GM12878 (cell line): ENCODE measurements at regions not wholly inside any gene's neighbourhood (a gene's known extent, or its start where the extent isn't known, plus 50 kb on each side); places are given as distances from the start of the nearest gene placed in this dataset.

Source experiments
- ATAC-seq: fragments of 200-7000 bp; cut with Tn5 transposase; 3 replicates; pipeline ENCODE4 v1.9.1; 2020; ENCODE audit warnings: mild to moderate bottlenecking, moderate library complexity
- BruUV-seq: library from RNA; stranded (reverse); fragments of 400-500 nt; replicated peaks from 2 replicates; lab custom pipeline; 2021; lab: Mats Ljungman, UMichigan
- CTCF ChIA-PET: fragments of 300-600 bp; sonication (Branson Sonifier 250); formaldehyde crosslinking; extraction: SDS; loops from one replicate; lab custom pipeline; 2021; ENCODE audit warnings: inconsistent platforms; lab: Yijun Ruan, JAX
- POLR2A ChIA-PET: fragments of 350-600 bp; formaldehyde crosslinking; extraction: SDS; loops from one replicate; lab custom pipeline; 2021; ENCODE audit warnings: inconsistent platforms; lab: Charles Lee
- RAD21 ChIA-PET: fragments of 300-600 bp; sonication (Branson Sonifier 250); formaldehyde crosslinking; loops from one replicate; lab custom pipeline; 2023; ENCODE audit warnings: antibody characterized with exemption; ENCODE audit not compliant: unreplicated experiment; lab: Charles Lee
- SMC1A ChIA-PET: fragments of 300-600 bp; sonication (Branson Sonifier 250); formaldehyde crosslinking; loops from one replicate; lab custom pipeline; 2023; ENCODE audit not compliant: unreplicated experiment, uncharacterized antibody; lab: Charles Lee
- DNase-seq: peaks from one replicate; pipeline ENCODE4 v3.0.0-alpha.2; 2011; ENCODE audit warnings: low read depth, low spot score
- FAIRE-seq: peaks from 3 replicates; lab custom pipeline; 2011; peaks lifted over from hg19 to GRCh38; lab: Jason Lieb, UNC
- H2AFZ ChIP-seq: 2 replicates; pipeline ENCODE4 v1.6.0; 2011; ENCODE audit warnings: low read depth, low read length, control low read depth; ENCODE audit not compliant: control insufficient read depth
- H3K27ac ChIP-seq: 2 replicates; pipeline ENCODE4 v1.5.1; 2011; ENCODE audit warnings: control low read depth; ENCODE audit not compliant: control insufficient read depth, insufficient read depth
- H3K27me3 ChIP-seq, 2 experiments: replicated peaks in 1 of 2; 2 replicates each; pipeline versions ENCODE4 v1.6.0 to v1.6.1; 2011; ENCODE audit warnings: low read length in 1 of 2; ENCODE audit not compliant: control insufficient read depth in 2 of 2, insufficient read depth in 2 of 2
- H3K36me3 ChIP-seq, 2 experiments: 2 replicates each; pipeline ENCODE4 v1.5.1; 2011; ENCODE audit warnings: low read length in 1 of 2; ENCODE audit not compliant: control insufficient read depth in 2 of 2, insufficient read depth in 2 of 2
- H3K4me1 ChIP-seq: 2 replicates; pipeline ENCODE4 v1.6.1; 2011; ENCODE audit warnings: mild to moderate bottlenecking, low read length, moderate library complexity, mixed read lengths; ENCODE audit not compliant: control insufficient read depth, insufficient read depth
- H3K4me2 ChIP-seq: 2 replicates; pipeline ENCODE4 v1.6.0; 2011; ENCODE audit warnings: control low read depth; ENCODE audit not compliant: control insufficient read depth, insufficient read depth
- H3K4me3 ChIP-seq: fragments of 200-600 bp; sonication (generic); 2 replicates; pipeline ENCODE4 v1.5.1; 2016
- H3K79me2 ChIP-seq: 2 replicates; pipeline ENCODE4 v1.6.0; 2011; ENCODE audit warnings: low read length; ENCODE audit not compliant: control insufficient read depth, insufficient read depth
- H3K9ac ChIP-seq: 2 replicates; pipeline ENCODE4 v1.8.0; 2011; ENCODE audit warnings: low read length, control low read depth, mixed read lengths; ENCODE audit not compliant: control insufficient read depth, insufficient read depth
- H3K9me3 ChIP-seq: replicated peaks from 3 replicates; pipeline ENCODE4 v1.5.1; 2011; ENCODE audit warnings: mild to moderate bottlenecking, low read length; ENCODE audit not compliant: control insufficient read depth, insufficient read depth
- H4K20me1 ChIP-seq: 2 replicates; pipeline ENCODE4 v1.6.0; 2011; ENCODE audit not compliant: control insufficient read depth, insufficient read depth
- CEBPZ ChIP-seq: fragments of 150-350 bp; IDR thresholded peaks from 2 replicates; pipeline ENCODE4 v1.6.1; 2016; ENCODE audit warnings: low read depth, low read length
- FOS ChIP-seq: IDR thresholded peaks from 3 replicates; pipeline ENCODE4 v1.6.1; 2011; ENCODE audit warnings: borderline replicate concordance; ENCODE audit not compliant: insufficient read length; ENCODE audit errors: extremely low read depth
- NR2F1 ChIP-seq: fragments of 450-650 bp; conservative IDR thresholded peaks from 2 replicates; pipeline ENCODE4 v1.6.1; 2017; ENCODE audit warnings: mild to moderate bottlenecking
- PAX5 ChIP-seq: IDR thresholded peaks from 2 replicates; pipeline ENCODE4 v1.6.1; 2011; ENCODE audit warnings: low read depth, low read length, borderline replicate concordance
- SMARCA5 ChIP-seq: fragments of 450-650 bp; IDR thresholded peaks from 2 replicates; pipeline ENCODE4 v1.6.1; 2017; ENCODE audit warnings: mild to moderate bottlenecking
- TCF12 ChIP-seq: IDR thresholded peaks from 2 replicates; pipeline ENCODE4 v1.6.1; 2011; ENCODE audit warnings: low read depth, mild to moderate bottlenecking, low read length
- USF2 ChIP-seq: IDR thresholded peaks from 2 replicates; pipeline ENCODE4 v1.6.1; 2011; ENCODE audit warnings: low read depth, low read length, improper control_type of control experiment, borderline replicate concordance
- ZBED1 ChIP-seq: IDR thresholded peaks from 2 replicates; pipeline ENCODE4 v1.6.1; 2016; ENCODE audit warnings: borderline replicate concordance
- ZBTB11 ChIP-seq: fragments of 450-650 bp; formaldehyde crosslinking; IDR thresholded peaks from 2 replicates; pipeline ENCODE4 v1.5.0; 2022; ENCODE audit warnings: mild to moderate bottlenecking, missing genetic modification characterization
- ZNF217 ChIP-seq: fragments of 450-650 bp; IDR thresholded peaks from 2 replicates; pipeline ENCODE4 v1.6.1; 2017; ENCODE audit warnings: antibody characterized with exemption, mild to moderate bottlenecking
- ZNF687 ChIP-seq: fragments of 450-650 bp; IDR thresholded peaks from 2 replicates; pipeline ENCODE4 v1.6.1; 2017; ENCODE audit warnings: mild to moderate bottlenecking, moderate library complexity
- WGBS: methylation state at CpG from one replicate; pipeline ENCODE4 v1.1.6; 2016; ENCODE audit warnings: low lambda C conversion rate; ENCODE audit not compliant: insufficient replicate concordance, insufficient coverage; ENCODE audit errors: missing lambda C conversion rate; 5-methylcytosine and 5-hydroxymethylcytosine counted together
- in situ Hi-C: fragments of 300-500 bp; cut with MboI; formaldehyde crosslinking; loops from 9 replicates; pipeline ENCODE4 v1.14.3; 2018; ENCODE audit warnings: mixed read lengths
- intact Hi-C: fragments of 100-400 bp; cut with micrococcal nuclease; formaldehyde crosslinking; loops from one replicate; pipeline ENCODE4 v1.14.2; 2022; ENCODE audit not compliant: unreplicated experiment

- ChIA-PET SMC1A (no interaction called here), POLR2A (no interaction called here), RAD21 (no interaction called here), CTCF (no interaction called here)
- H2AFZ ChIP-seq: no peak overlapping the region
- in situ Hi-C loops: no loop called here
- no TSS peak for BruUV-seq
- H3K9me3 ChIP-seq: no peaks in the 10 kb centered on the region
- FAIRE-seq (no peak), ATAC-seq (no peak), DNase-seq (no peak)
- no peaks in the 10 kb centered on the region for H3K79me2 ChIP-seq
- H3K4me1 ChIP-seq: no peaks in the 10 kb centered on the region
- H3K27ac ChIP-seq: no peak overlapping the region
- no peak overlapping the region; the same call in 1 of the 2 replicates for H3K4me2 ChIP-seq
- H4K20me1 ChIP-seq: no peaks in the 10 kb centered on the region
- H3K27me3 ChIP-seq: no peaks in the 10 kb centered on the region; a peak in 1 of 4 replicates
- H3K9ac ChIP-seq: no peak overlapping the region
- H3K36me3 ChIP-seq: no peaks in the 10 kb centered on the region
- intact Hi-C loops: loop anchor here (10.0 kb wide), 1 partner anchor 176 kb away; no protein-coding TSS in a partner anchor
- WGBS: 7% methylated on average over 7 of the region's 8 CpGs
- no peak overlapping the region for H3K4me3 ChIP-seq
- TF ChIP-seq FOS (no peak), ZNF217 (no peak), PAX5 (no peak), SMARCA5 (no peak), TCF12 (no peak), USF2 (no peak), ZBTB11 (CRISPR knock-in tag) (no peak), NR2F1 (no peak), CEBPZ (no peak), ZNF687 (no peak), ZBED1 (no peak)
Observed at GRCh38 chr5:171600741-171601265, 181.4 kb downstream of the FGF18 start.
